ENCODE measurements at regions not wholly inside any gene's neighbourhood (a gene's known extent, or its start where the extent isn't known, plus 50 kb on each side); places are given as distances from the start of the nearest gene placed in this dataset.

DNA sequence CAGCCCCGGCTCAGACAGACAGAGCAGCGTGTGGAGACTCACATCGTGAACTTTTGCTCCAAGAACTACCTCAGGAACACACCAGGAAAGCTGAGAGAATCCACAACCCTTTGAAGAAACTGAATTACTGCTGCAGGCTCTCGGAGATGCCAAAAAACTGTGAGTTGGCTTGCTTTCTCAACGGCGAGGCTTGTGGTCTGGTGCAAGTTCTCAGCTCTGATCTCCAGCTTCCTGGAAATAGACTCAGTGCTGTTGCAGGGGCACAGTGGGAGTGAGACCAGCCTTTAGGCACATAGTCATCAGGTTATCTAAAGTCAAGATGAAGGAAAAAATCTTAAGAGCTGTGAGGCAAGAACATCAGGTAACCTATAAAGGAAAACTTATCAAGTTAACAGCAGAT is 273.7 kb upstream of the LRATD1 start:
- in situ Hi-C loops (cut with MboI; ENCODE audit: low sequenced_read_pairs) = no loop called here

DNA sequence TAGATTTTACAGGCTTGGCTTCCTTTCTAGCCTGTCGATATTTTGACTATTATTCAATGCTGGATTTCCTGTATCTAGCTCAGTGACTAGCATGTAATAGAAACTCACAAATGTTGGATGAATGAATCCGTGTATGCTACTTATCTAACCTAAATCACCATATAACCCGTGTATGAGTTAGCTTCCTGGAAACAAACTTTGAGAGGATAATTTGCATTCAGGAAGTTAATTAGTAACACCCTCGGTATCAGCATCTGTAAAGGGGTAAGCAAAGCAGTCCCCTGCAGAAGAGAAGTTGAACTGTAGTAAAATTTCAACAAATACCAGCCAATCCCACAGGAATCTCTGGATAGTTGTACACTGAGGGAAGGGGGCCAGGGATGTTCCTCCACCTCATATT is 269.4 kb upstream of the LRATD1 start:
- in situ Hi-C loops (cut with MboI; ENCODE audit: low sequenced_read_pairs) = no loop called here

GRCh38 chr2:14363976-14364375 is 268.5 kb upstream of the LRATD1 start:
- in situ Hi-C loops (cut with MboI; ENCODE audit: low sequenced_read_pairs) = no loop called here

DNA sequence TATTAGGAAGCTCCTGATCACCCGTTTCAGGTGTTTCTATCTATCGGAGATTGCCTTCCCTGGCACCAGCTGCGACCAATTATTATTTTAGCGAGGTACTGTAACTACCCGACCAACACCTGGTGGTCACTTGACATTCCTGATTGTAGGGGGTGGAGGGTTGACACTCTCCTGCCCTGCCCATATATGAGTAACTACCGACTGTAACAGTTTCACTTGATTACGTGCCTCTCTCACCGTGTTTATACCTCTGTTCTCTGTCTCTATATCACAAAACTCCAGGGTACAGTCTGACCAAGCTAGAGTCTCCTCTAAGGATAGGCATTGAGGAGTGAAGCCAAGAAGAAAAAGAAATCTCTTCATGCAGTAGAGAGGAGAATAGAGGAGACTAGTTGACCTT is 268.0 kb upstream of the LRATD1 start:
- in situ Hi-C loops (cut with MboI; ENCODE audit: low sequenced_read_pairs) = no loop called here

DNA sequence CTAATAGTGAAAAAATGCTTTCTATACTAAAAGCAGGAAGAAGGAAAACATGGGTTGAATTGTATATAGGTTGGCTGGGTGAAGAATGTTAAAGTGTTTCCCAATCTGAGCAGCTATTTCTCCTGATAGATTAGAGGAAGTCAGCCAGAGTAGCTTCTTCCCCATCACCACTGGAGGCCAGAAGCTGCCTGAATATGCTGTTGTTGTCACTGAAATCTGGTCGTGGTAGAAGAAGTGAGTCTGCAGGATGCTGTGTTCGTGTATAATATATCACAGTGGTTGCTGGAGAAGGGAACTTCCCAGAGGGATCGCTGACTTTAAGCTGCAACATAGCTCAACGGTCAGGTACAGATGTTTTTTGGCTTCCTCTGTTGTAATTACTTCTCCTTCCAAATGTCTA is 247.5 kb upstream of the LRATD1 start:
- in situ Hi-C loops (cut with MboI; ENCODE audit: low sequenced_read_pairs) = no loop called here

DNA sequence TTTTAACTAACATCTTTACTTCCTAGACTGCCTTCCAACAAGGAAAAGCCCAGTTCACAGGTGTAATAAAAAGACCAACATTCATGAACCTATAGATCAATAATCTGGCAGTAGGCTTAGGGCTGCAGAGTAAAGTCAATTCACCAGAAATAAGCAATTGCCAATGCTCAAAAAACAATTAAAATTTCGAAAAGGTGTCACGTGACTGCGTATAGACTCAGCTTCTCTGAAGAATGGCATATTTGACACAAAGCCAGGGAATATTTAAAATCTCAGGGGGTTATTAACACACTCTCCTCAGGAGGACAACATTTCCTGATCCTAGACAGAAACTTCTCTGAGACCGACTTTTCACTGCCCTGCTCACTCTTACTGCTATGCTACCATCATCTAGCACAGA is 245.2 kb upstream of the LRATD1 start:
- in situ Hi-C loops (cut with MboI; ENCODE audit: low sequenced_read_pairs) = no loop called here

DNA sequence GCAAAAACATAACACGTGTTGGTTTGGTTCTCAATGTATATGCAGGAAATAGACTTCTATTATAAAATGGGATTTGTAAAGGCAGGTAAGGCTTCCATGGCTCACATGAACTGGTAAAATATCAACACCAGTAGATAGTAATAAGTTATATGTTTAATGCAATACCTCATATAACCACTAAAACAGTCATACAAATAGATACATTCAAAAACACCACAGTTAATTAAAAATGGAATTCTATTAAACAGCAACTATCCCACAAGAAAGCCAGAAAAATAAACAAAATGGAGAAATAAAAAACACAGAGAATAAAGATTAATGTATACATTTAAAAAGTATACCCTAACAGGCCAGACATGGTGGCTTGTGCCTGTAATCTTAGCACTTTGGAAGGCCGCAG is 243.8 kb upstream of the LRATD1 start:
- in situ Hi-C loops (cut with MboI; ENCODE audit: low sequenced_read_pairs) = no loop called here

GRCh38 chr2:14396533-14397083 is 235.9 kb upstream of the LRATD1 start:
- in situ Hi-C loops (cut with MboI; ENCODE audit: low sequenced_read_pairs) = no loop called here

DNA sequence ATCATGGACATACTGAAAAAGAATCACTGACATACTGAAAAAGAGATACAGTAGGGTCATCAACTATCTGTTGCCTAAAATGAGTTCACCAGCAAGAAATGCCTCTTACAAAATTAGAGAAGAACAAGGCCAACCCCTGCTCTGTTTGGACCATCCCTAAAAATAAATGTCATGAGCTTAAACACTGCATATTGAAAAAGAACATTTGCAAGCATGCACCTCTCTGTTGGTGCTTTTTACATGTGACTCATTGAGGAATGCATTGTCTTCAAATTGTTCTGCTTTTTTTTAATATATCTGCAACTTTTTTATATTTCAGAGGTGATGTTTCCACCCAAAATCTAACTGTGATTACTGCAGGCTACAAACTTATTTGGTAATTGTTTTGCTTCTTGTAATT is 233.9 kb upstream of the LRATD1 start:
- in situ Hi-C loops (cut with MboI; ENCODE audit: low sequenced_read_pairs) = no loop called here

GRCh38 chr2:14401873-14402272 is 230.6 kb upstream of the LRATD1 start:
- in situ Hi-C loops (cut with MboI; ENCODE audit: low sequenced_read_pairs) = no loop called here

DNA sequence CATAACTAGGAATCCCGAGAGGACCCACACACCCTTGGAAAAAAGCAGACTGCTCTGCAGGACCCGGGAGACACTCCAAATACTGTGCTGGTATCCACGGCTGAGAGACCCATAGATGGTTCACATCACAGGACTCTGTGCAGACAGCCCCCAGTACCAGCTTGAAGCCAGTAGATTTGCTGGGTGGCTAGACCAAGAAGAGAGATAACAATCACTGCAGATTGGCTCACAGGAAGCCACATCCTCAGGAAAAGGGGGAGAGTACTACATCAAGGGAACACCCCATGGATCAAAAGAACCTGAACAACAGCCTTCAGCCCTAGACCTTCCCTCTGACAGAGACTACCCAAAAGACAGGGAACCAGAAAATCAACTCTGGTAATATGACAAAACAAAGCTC is 223.8 kb upstream of the LRATD1 start:
- in situ Hi-C loops (cut with MboI; ENCODE audit: low sequenced_read_pairs) = no loop called here

DNA sequence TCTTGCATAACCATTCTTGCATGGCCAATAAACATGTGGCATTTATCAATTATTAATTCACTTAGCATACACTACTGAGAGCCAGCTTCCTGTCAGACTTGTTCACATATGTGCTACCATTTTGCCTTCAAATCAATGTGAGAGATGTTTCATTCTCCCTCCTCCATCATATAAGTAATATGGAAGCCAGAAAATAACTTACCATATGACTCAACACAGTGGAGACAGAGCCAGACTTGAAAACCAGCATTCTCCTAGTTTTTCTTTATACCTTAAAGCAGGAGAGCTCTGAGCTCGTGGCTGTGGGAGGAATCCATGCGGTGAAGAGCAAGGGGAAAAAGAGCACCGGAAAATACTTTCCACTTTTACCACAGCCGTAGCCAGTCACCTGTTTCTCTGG is 215.0 kb upstream of the LRATD1 start:
- in situ Hi-C loops (cut with MboI; ENCODE audit: low sequenced_read_pairs) = no loop called here

DNA sequence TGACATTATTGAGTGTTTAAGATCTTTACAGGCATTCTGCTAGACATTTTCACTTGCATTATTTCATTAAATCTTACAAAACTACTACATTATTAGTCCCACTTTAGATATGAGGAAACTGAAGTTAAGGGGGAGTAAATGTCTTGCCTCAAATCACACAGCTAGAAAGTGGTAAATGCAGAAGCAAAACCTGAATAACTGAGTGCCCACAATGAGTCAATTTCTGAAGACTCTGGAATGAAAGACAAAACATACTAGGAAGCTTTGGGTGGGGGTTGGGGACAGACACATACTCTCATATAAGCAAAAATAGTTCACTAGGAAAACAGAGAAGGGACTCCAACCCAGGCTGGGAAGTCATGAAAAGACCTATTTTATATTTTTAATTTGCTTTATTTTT is 214.4 kb upstream of the LRATD1 start:
- in situ Hi-C loops (cut with MboI; ENCODE audit: low sequenced_read_pairs) = no loop called here

DNA sequence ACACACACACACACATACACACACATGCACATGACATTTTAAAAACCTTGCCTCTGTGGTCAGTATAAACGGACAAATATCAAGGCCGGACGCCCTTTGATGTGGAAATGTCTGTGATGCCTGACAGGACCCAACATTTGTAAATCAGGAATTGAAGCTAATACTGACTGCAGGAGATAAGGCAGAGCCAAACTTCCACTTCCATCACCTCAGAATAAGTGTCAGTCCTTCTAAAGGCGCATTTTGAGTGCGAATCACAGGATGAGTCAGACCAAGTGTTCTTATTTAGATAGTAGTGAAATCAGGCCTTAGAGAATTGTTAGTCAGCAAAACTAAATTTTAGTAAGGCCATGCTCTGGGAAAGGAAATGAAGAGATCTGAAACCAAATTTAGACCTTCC is 211.7 kb upstream of the LRATD1 start:
- in situ Hi-C loops (cut with MboI; ENCODE audit: low sequenced_read_pairs) = no loop called here

DNA sequence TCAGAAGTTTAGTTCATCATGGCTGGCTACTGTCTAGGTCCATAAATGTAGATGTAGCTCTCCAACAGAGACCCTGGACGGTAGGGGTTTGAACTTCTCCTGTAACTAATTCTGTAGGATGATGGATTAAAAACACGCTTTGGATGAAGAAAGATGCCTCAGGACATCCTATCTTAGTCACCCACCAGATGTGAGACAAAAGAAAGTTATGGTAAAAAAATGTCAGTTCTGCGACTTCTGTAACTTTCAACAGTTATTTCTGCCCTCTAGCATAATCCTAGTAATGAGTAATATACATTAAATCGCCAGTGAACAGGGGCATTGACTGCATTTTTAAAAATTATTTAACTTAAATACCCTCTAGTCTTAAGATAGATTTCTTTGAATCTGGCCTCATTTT is 210.1 kb upstream of the LRATD1 start:
- in situ Hi-C loops (cut with MboI; ENCODE audit: low sequenced_read_pairs) = no loop called here

DNA sequence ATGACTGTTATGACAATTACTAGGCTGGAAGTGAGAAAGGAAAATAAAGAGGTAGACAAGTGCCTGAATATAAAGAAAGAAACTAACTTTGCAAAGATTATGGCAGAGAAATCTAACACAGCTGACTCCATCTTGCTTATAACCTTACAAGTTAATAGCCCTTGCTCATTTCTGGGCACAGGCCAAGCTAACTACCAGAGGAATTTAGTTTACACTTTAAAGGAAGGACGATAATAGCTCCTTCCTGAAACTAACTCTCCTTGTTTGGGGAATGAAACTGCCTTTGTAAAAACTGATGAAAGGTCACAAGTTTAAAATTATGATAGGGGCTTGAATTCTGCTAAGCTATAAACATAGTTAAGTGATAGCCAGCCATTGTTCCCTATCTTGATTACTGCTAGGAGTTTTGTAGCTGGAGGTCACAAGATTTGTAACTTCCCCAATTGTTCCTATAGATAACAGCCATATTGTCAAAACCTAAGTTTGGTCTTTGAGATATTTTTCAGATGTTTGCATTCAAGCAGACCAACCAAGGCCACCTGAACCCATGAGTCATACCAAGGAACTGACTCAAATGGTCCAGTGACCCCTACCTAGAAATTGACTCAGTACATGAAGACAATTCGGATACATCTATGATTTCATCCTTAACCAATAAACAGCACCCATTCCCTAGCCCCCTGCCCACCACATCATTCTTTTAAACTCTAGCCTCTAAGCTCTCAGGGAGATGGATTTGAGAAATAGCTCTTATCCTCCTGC is 209.2 kb upstream of the LRATD1 start:
- in situ Hi-C loops (cut with MboI; ENCODE audit: low sequenced_read_pairs) = no loop called here

- in situ Hi-C loops (cut with MboI; ENCODE audit: low sequenced_read_pairs) = no loop called here
Measured at GRCh38 chr2:14424478-14425390, 207.8 kb upstream of the LRATD1 start.

DNA sequence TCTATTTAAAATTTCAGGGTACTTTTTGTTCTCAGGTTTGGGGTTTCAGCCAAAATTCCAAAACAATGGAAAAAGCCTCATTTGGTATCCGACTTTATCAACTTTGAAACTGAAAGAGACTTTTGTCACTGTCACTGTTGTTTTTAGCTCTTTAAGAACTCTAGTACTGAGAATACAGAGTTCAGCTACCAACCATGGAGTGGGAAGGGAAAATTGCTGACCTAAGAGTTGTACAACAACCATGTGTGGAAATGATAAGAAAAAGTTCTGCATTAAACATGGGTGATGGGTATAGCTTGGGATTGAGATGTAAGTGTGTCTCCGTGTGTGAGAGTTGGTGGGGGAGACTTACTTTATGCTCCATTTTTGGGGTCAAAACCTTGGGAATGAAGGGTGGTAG is 206.6 kb upstream of the LRATD1 start:
- in situ Hi-C loops (cut with MboI; ENCODE audit: low sequenced_read_pairs) = no loop called here

DNA sequence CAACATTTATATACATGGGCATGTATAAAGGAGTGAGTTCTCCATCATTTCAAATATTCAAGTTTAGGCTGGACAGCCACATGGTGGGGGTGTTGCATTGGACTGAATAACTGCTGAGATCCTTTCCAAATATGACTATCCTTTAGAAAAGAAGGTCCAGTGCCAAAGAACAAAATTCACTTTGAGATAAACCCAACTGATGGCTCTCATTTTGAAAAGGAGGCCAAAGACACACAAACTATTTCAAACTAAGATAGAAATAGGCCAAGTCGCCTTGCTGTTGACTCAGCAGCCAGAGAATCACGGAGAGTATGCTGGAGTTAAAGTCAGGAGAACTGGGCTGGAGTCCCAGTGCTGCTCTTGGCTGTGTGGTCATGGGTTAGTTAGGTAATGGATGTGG is 204.5 kb upstream of the LRATD1 start:
- in situ Hi-C loops (cut with MboI; ENCODE audit: low sequenced_read_pairs) = no loop called here

- in situ Hi-C loops (cut with MboI; ENCODE audit: low sequenced_read_pairs) = no loop called here
Measured at GRCh38 chr2:14433946-14434495, 198.5 kb upstream of the LRATD1 start.

- in situ Hi-C loops (cut with MboI; ENCODE audit: low sequenced_read_pairs) = no loop called here
Measured at GRCh38 chr2:14445670-14446069, 186.8 kb upstream of the LRATD1 start.

DNA sequence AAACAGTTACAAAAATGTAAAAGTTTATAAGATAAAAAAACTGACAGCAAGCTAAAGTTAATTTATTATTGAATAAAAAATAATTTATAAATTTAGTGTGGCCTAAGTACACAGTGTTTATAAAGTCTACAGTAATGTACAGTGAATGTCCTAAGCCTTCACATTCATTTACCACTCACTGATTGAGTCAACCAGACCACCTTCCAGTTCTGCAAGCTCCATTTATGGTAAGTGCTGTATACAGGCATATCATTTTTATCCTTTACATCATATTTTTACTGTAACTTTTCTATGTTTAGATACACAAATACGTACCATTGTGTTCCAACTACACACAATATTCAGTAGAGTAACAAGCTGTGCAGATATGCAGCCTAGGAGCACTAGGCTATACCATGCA is 184.2 kb upstream of the LRATD1 start:
- in situ Hi-C loops (cut with MboI; ENCODE audit: low sequenced_read_pairs) = no loop called here

Measured in HL-60/S4 treated with retinoic acid at 250 ng/mL for 4 days and 3 days (cell line).